ENCODE measurements at regions not wholly inside any gene's neighbourhood (a gene's known extent, or its start where the extent isn't known, plus 50 kb on each side); places are given as distances from the start of the nearest gene placed in this dataset.

DNA sequence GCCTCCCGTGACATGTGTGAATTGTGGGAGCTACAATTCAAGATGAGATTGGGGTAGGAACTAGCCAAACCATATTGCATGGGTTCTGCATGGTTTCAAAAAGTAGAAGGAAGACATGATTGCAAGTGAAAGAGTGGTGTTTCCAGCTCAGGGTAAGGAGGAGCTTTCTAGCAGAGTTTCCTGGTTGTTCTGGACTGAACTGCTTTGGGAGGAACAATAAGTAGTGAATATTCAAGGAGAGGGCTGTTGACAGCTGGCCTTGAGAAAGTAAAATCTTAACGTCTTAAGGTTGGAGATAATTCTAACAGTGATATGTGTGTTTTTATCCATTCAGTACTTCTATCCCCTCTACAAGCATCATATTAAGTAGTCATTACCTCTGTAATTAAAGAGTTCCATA lies 62.2 kb upstream of the PRKG1 start:
- TF ChIP-seq POLR2A (IDR thresholded peaks at IDR 0.05; ENCODE audit: borderline replicate concordance, extremely low read depth, insufficient read depth, insufficient read length) (no peak), ZFX (IDR thresholded peaks at IDR 0.05) (no peak), EZH2phosphoT487 (IDR thresholded peaks at IDR 0.05; ENCODE audit: borderline replicate concordance) (no peak)
